CD4-positive, alpha-beta T cell (primary cell): ENCODE measurements at regions not wholly inside any gene's neighbourhood (a gene's known extent, or its start where the extent isn't known, plus 50 kb on each side); places are given as distances from the start of the nearest gene placed in this dataset.

Experiments used
- ATAC-seq: fragments of 200-7000 bp; cut with Tn5 transposase; one replicate; pipeline ENCODE4 v1.10.0; 2022; ENCODE audit warnings: mild to moderate bottlenecking; ENCODE audit not compliant: poor library complexity
- CTCF ChIA-PET: fragments of 350-600 bp; sonication (Branson Sonifier 250); formaldehyde crosslinking; loops from one replicate; lab custom pipeline; 2021; ENCODE audit warnings: antibody characterized with exemption, inconsistent platforms; lab: Charles Lee
- POLR2A ChIA-PET: fragments of 350-600 bp; sonication (Branson Sonifier 250); formaldehyde crosslinking; loops from one replicate; lab custom pipeline; 2021; ENCODE audit warnings: antibody characterized with exemption, inconsistent platforms; lab: Charles Lee
- DNase-seq, 14 experiments: peaks; one replicate each; pipeline ENCODE4 v3.0.0-alpha.2; 2013 to 2020; ENCODE audit warnings: mixed read lengths in 2 of 14
- H3K27ac ChIP-seq, 2 donors: one replicate each; pipeline versions ENCODE4 v1.5.1 to v1.7.0; 2013; ENCODE audit warnings: low read length in 2 of 2, low read depth in 1 of 2, mild to moderate bottlenecking in 1 of 2
- H3K27me3 ChIP-seq, 2 experiments: 1 replicate in 1 of 2; 2 replicates in 1 of 2; pipeline versions ENCODE4 v1.6.1 to v1.7.0; 2013; ENCODE audit warnings: low read length in 2 of 2, control low read depth in 1 of 2, mild to moderate bottlenecking in 1 of 2, moderate library complexity in 1 of 2; ENCODE audit not compliant: insufficient read depth in 2 of 2, control insufficient read depth in 1 of 2
- H3K36me3 ChIP-seq: one replicate; pipeline ENCODE4 v1.6.1; 2013; ENCODE audit warnings: low read length, control low read depth; ENCODE audit not compliant: insufficient read depth
- H3K4me1 ChIP-seq: one replicate; pipeline ENCODE4 v1.6.1; 2013; ENCODE audit warnings: low read length, control low read depth; ENCODE audit not compliant: insufficient read depth
- H3K4me3 ChIP-seq: one replicate; pipeline ENCODE4 v1.5.1; 2013; ENCODE audit warnings: mild to moderate bottlenecking, low read length, moderate library complexity
- H3K9me3 ChIP-seq, 2 experiments: 1 replicate in 1 of 2; 2 replicates in 1 of 2; pipeline versions ENCODE4 v1.6.1 to v1.7.0; 2013; ENCODE audit warnings: low read length in 2 of 2, mild to moderate bottlenecking in 2 of 2, control low read depth in 1 of 2, moderate library complexity in 1 of 2; ENCODE audit not compliant: control insufficient read depth in 1 of 2, insufficient read depth in 1 of 2
- H3K27ac Mint-ChIP-seq: one replicate; pipeline ENCODE4 v1.8.0; 2020; ENCODE audit warnings: mixed read lengths
- H3K27me3 Mint-ChIP-seq: one replicate; pipeline ENCODE4 v1.8.0; 2021; ENCODE audit warnings: mixed read lengths
- H3K36me3 Mint-ChIP-seq: one replicate; pipeline ENCODE4 v1.8.0; 2021; ENCODE audit warnings: low read depth, mixed read lengths
- H3K4me1 Mint-ChIP-seq: one replicate; pipeline ENCODE4 v1.8.0; 2021; ENCODE audit warnings: low read depth, mixed read lengths
- H3K4me3 Mint-ChIP-seq: one replicate; pipeline ENCODE4 v1.8.0; 2020; ENCODE audit warnings: mild to moderate bottlenecking, mixed read lengths
- H3K9me3 Mint-ChIP-seq: one replicate; pipeline ENCODE4 v1.8.0; 2020; ENCODE audit warnings: mixed read lengths
- intact Hi-C, 2 experiments: fragments of 100-400 bp; cut with DNase I in 1 of 2; cut with micrococcal nuclease in 1 of 2; formaldehyde crosslinking; loops; one replicate each; pipeline versions ENCODE4 v1.15.1 to v1.9.0; 2023 to 2025; cut with DNase I, micrococcal nuclease
- TF ChIP-seq, protein P1 (sequence below): fragments of 200-600 bp; IDR thresholded peaks from one replicate; pipeline ENCODE4 v1.8.0; 2022; ENCODE audit warnings: antibody characterized with exemption, mild to moderate bottlenecking

DNA sequence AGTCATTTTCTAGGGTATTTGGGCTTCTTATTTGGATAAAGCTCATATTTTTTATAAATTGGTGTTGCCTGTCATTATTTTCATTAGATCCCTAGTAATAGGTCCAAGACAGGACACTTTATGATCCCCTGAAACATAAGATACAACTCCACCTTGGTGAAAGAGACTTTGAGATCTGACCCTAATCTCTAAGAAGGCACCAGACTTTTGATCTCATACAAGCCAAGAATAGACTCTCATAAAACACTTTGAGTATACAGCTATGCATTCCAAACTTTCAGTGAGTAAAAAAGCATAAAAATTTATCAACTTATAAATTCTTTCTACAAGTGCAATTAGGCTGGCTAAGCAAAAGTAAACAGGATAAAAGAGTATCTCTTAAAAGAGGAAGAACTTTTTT, 451.2 kb downstream of the MN1 start:
- TF ChIP-seq, protein P1, sequence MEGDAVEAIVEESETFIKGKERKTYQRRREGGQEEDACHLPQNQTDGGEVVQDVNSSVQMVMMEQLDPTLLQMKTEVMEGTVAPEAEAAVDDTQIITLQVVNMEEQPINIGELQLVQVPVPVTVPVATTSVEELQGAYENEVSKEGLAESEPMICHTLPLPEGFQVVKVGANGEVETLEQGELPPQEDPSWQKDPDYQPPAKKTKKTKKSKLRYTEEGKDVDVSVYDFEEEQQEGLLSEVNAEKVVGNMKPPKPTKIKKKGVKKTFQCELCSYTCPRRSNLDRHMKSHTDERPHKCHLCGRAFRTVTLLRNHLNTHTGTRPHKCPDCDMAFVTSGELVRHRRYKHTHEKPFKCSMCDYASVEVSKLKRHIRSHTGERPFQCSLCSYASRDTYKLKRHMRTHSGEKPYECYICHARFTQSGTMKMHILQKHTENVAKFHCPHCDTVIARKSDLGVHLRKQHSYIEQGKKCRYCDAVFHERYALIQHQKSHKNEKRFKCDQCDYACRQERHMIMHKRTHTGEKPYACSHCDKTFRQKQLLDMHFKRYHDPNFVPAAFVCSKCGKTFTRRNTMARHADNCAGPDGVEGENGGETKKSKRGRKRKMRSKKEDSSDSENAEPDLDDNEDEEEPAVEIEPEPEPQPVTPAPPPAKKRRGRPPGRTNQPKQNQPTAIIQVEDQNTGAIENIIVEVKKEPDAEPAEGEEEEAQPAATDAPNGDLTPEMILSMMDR, result no peak
- ChIA-PET POLR2A (no interaction called here), CTCF (no interaction called here)
- Mint-ChIP-seq H3K4me3 (no peak overlapping the region), H3K4me1 (no peaks in the 10 kb centered on the region), H3K9me3 (peaks cover 8% of the 10 kb centered on the region), H3K27me3 (peaks cover 33% of the 10 kb centered on the region), H3K36me3 (no peaks in the 10 kb centered on the region), H3K27ac (no peak overlapping the region)
- Histone ChIP-seq H3K4me1 (no peaks in the 10 kb centered on the region), H3K9me3 (peaks cover 0 to 7% of the 10 kb centered on the region in 2 experiments), H3K4me3 (no peak overlapping the region), H3K27me3 (peaks cover 0 to 6% of the 10 kb centered on the region in 2 experiments), H3K27ac (no peak overlapping the region), H3K36me3 (no peaks in the 10 kb centered on the region)
- intact Hi-C loops, result no loop called here
- DNase-seq (no peak), ATAC-seq (no peak)

DNA sequence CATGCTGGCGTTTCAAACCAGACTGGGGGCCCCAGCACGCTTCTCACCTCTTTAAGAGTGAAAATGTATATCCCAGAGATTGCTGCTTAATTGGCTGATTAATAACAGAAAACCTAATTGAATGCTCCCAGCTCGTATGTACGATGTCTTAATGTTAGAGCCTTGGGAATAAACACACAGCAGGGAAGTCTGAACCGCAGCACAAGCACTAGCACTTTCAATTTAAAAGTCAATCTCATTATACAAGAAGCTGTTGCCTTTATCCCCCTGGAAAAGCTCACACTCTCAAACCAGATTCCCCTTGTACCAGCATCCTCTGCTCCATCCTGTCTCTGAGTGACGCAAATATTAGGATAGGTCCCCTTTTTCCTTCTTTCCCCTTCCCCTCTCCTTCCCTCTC, 449.1 kb downstream of the MN1 start:
- TF ChIP-seq, protein P1, result no peak
- peaks cover 0 to 8% of the 10 kb centered on the region in 2 experiments for H3K27me3 ChIP-seq
- H3K9me3 ChIP-seq, result peaks cover 0 to 16% of the 10 kb centered on the region in 2 experiments
- Mint-ChIP-seq H3K4me1 (no peaks in the 10 kb centered on the region), H3K27me3 (peaks cover 33% of the 10 kb centered on the region), H3K36me3 (no peaks in the 10 kb centered on the region), H3K9me3 (peaks cover 12% of the 10 kb centered on the region), H3K4me3 (no peak overlapping the region), H3K27ac (no peak overlapping the region)
- no peaks in the 10 kb centered on the region for H3K36me3 ChIP-seq
- POLR2A ChIA-PET, result no interaction called here
- no peak for ATAC-seq
- H3K27ac ChIP-seq, result no peak overlapping the region
- CTCF ChIA-PET, result no interaction called here
- H3K4me1 ChIP-seq, result no peaks in the 10 kb centered on the region
- intact Hi-C loops, result no loop called here
- H3K4me3 ChIP-seq, result no peak overlapping the region
- no peak for DNase-seq

DNA sequence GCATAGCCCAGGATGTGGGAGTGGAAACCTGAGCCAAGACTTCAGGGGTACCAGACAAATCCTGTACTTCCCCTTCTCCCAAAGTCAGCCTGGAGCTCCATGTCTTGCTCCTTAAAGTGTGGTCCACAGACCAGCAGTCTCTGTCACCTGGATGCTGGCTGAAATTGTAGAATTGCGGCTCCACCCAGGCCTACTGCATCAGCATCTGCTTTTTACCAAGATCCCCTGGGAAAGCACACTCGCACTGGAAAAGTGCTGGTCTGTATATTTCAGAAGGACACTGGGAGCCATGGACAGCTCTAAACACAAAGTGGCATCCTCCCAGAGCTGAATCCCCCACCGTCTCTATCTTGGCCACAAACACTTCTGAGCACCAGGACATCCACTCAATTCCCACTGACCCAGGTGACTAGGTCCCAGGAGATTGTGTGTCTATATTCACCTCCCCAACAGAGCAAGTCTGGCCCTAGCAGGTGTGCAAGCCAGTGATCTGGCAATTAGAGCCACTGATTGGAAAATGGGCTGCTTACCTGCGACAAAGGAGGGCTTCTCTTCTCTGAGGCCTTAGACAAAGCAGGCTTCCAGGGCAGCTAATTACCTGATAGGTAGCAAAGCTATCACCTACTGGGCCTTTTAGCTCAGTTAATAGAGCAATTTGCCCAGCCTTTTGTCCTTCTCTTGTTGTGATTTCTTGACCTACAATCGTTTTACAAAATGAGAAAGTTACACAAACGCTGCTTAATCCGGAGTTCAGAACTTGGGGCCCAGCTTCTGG, 443.3 kb downstream of the MN1 start:
- Histone ChIP-seq H3K27me3 (peaks cover 0 to 2% of the 10 kb centered on the region in 2 experiments), H3K9me3 (peaks cover 0 to 13% of the 10 kb centered on the region in 2 experiments), H3K36me3 (no peaks in the 10 kb centered on the region), H3K27ac (no peak overlapping the region), H3K4me1 (no peaks in the 10 kb centered on the region), H3K4me3 (no peak overlapping the region)
- Mint-ChIP-seq H3K9me3 (peaks cover 4% of the 10 kb centered on the region), H3K4me3 (no peak overlapping the region), H3K27me3 (peaks cover 6% of the 10 kb centered on the region), H3K4me1 (no peaks in the 10 kb centered on the region), H3K27ac (no peak overlapping the region), H3K36me3 (no peaks in the 10 kb centered on the region)
- TF ChIP-seq, protein P1, result no peak
- POLR2A ChIA-PET, result interaction anchor here (1.4 kb wide), 1 partner anchor 9 kb away, joined by 3 read pairs; no protein-coding TSS in a partner anchor
- ATAC-seq (no peak), DNase-seq (no peak)
- CTCF ChIA-PET, result no interaction called here
- intact Hi-C loops, result no loop called here
